ENCODE measurements at regions not wholly inside any gene's neighbourhood (a gene's known extent, or its start where the extent isn't known, plus 50 kb on each side); places are given as distances from the start of the nearest gene placed in this dataset.

DNA sequence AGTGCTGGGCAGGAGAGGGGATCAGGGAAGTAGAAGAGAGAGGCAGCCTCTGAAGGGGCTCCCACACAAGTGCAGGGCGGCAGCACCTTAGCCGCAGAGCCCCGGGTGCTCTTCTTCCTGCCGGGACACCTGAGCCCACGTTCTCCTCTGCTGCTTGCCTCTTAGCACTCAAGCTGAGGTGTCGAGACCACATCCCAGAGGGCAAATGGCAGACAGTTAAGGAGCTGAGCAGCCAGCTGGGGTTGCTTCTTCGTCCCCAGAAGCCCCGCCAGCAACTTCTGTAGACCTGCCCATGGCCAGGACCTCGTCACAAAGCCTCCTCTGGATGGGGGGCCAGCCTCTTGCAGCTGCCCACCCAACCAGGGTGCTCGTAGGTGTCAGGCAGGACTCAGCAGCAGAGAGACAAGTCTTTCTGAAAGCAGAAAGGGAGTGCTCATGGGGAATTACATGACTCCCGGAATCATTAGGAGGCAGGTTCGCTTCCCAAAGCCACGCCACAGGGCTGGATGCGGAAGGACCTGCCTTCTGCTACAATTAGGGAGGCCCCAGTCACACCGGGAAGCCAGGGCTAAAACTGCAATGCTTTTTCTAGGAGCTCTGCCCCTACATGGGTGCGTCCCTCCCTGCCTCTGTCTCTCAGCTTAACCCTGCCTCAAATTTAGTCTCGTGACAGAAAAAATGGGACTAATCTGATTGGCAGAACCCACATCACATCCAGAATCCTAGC lies 141.4 kb upstream of the RAB4A start:
- no peaks in the 10 kb centered on the region for H3K9me3 ChIP-seq
- no peak overlapping the region for H3K4me3 ChIP-seq
- intact Hi-C loops (cut with DNase I) = no loop called here
- no peaks in the 10 kb centered on the region for H3K36me3 ChIP-seq
- peak in 1 of 2 donors; percentile 19 for ATAC-seq
- no peaks in the 10 kb centered on the region for H3K27me3 ChIP-seq (ENCODE audit: low read depth)
- H3K27ac ChIP-seq = no peak overlapping the region
- no peak for DNase-seq
- H3K4me1 ChIP-seq = peaks cover 26% of the 10 kb centered on the region
- TF ChIP-seq, protein P1, sequence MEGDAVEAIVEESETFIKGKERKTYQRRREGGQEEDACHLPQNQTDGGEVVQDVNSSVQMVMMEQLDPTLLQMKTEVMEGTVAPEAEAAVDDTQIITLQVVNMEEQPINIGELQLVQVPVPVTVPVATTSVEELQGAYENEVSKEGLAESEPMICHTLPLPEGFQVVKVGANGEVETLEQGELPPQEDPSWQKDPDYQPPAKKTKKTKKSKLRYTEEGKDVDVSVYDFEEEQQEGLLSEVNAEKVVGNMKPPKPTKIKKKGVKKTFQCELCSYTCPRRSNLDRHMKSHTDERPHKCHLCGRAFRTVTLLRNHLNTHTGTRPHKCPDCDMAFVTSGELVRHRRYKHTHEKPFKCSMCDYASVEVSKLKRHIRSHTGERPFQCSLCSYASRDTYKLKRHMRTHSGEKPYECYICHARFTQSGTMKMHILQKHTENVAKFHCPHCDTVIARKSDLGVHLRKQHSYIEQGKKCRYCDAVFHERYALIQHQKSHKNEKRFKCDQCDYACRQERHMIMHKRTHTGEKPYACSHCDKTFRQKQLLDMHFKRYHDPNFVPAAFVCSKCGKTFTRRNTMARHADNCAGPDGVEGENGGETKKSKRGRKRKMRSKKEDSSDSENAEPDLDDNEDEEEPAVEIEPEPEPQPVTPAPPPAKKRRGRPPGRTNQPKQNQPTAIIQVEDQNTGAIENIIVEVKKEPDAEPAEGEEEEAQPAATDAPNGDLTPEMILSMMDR (IDR thresholded peaks at IDR 0.05) = no peak

DNA sequence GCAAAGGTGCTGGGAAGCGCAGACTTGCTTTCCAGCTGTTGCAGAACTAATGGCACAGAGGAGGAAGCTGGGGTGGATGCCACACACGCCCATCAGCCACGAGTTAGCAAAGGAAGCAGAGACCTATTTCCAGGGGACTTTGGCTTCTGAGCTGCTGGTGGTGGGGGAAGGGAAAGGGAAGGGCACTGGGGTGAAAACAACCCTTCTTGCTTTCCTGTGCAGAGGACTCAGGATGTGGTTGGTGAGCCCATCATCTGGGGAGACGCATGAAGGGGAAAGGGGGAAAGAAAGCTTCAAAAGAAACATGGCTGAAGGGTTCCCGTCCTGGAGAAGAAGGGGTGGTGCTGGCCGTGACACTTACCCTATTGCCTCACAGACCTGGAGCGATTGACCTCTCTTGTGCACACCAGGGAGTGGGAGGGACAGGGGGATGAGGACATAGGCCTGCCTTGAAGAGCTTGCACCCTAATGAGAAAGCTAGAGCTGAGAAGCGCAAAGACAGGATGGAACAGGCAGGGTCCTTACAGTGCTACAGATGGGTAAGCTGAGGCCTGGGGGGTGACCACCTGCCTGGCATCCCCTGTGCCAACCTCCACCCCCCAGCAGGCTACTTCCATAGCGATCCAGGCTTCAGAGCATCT lies 140.8 kb upstream of the RAB4A start:
- peaks cover 26% of the 10 kb centered on the region for H3K4me1 ChIP-seq
- ATAC-seq (peak; percentile 69 to 71), DNase-seq (peak; percentile 58)
- no peak overlapping the region for H3K4me3 ChIP-seq
- TF ChIP-seq, protein P1 (IDR thresholded peaks at IDR 0.05) = no peak
- H3K36me3 ChIP-seq = no peaks in the 10 kb centered on the region
- H3K27me3 ChIP-seq (ENCODE audit: low read depth) = no peaks in the 10 kb centered on the region
- intact Hi-C loops (cut with DNase I) = no loop called here
- H3K27ac ChIP-seq = no peak overlapping the region
- no peaks in the 10 kb centered on the region for H3K9me3 ChIP-seq

DNA sequence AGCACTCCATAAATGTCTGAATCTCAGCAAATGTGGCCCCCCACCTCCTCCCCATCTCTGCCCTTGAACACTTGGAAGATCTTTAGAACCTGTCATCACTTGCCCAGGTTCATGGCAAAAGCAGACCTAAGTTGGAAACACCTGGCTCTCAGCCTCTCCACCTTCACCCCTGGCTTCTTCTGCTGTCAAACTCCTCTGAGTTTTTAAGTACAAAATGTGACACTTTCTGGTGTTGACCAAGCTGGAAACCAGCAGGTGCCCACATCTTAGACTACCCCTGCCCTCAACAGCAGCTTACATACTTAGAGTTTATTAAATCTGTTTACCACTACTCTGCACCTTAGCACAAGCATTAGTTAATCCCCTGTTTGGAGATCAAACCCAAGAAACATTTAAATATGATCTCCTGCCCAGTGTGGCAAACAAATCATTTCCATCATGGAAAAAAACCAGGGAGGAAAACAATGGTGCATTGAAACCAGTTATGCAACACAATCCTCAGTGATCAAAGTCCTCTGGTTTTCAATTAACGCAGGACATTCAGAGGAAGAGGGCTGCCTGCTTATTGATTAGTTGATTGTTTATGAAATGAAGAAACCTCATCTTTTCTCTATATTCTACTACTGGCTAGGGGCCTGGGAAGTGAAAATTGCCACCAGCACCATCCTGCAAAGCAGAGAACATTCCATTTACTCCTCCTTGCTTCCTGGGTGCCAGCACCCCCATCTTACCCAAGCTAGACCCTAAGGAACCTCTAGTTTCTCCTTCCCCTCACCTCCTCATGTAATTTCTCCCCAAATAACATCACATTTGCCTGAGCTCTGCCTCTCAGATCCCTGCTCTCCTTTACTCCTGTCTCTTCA lies 139.4 kb upstream of the RAB4A start:
- no peak overlapping the region for H3K4me3 ChIP-seq
- H3K27me3 ChIP-seq (ENCODE audit: low read depth) = no peaks in the 10 kb centered on the region
- peaks cover 26% of the 10 kb centered on the region for H3K4me1 ChIP-seq
- DNase-seq (no peak), ATAC-seq (no peak)
- TF ChIP-seq, protein P1 (IDR thresholded peaks at IDR 0.05) = no peak
- no peaks in the 10 kb centered on the region for H3K36me3 ChIP-seq
- intact Hi-C loops (cut with DNase I) = no loop called here
- no peaks in the 10 kb centered on the region for H3K9me3 ChIP-seq
- no peak overlapping the region for H3K27ac ChIP-seq

DNA sequence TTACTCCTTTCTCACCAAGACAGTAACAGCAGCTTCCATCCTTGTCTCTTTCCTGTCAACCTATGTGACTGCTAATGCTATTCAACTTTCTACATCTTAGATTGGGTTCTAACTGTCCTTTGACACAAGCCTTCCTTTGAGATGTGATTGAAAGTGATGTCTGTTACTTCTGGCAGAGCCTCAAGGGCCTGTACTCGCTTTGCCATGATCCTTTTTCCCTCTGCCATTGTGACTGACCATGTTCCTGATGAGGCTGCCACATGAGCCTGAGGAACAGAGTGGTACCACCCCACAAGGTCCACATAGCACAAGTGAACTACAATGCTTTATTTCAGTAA lies 138.8 kb upstream of the RAB4A start:
- no peak overlapping the region for H3K27ac ChIP-seq
- no peak overlapping the region for H3K4me3 ChIP-seq
- no peaks in the 10 kb centered on the region for H3K9me3 ChIP-seq
- TF ChIP-seq, protein P1 (IDR thresholded peaks at IDR 0.05) = no peak
- H3K27me3 ChIP-seq (ENCODE audit: low read depth) = no peaks in the 10 kb centered on the region
- peaks cover 26% of the 10 kb centered on the region for H3K4me1 ChIP-seq
- ATAC-seq (no peak), DNase-seq (no peak)
- H3K36me3 ChIP-seq = no peaks in the 10 kb centered on the region
- intact Hi-C loops (cut with DNase I) = no loop called here

DNA sequence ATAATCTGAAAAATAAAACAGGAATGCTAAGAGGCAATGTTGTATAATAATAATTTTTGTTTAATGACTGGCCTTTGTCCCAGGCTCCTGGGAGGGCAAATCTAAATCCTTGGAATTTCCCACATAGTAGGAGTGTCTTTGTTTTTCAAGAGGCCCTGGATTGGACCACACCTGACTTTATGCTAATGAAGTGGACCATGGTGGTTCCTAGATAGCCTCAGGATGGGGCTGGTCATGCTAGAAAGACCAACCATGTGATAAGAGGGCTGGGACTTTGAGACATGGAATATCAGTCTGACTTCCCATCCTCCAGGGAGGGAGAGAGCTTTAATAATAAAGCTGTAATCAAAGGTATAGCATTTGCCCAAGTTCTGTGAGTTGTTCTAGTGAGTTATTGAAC lies 138.2 kb upstream of the RAB4A start:
- Histone ChIP-seq H3K36me3 (no peaks in the 10 kb centered on the region), H3K27ac (no peak overlapping the region), H3K4me1 (peaks cover 20% of the 10 kb centered on the region), H3K27me3 (ENCODE audit: low read depth) (no peaks in the 10 kb centered on the region), H3K9me3 (no peaks in the 10 kb centered on the region), H3K4me3 (no peak overlapping the region)
- DNase-seq (no peak), ATAC-seq (no peak)
- TF ChIP-seq, protein P1 (IDR thresholded peaks at IDR 0.05) = no peak
- intact Hi-C loops (cut with DNase I) = no loop called here

Data from lower lobe of right lung (tissue), 2 donors.